MM.1S (cell line): ENCODE measurements at regions not wholly inside any gene's neighbourhood (a gene's known extent, or its start where the extent isn't known, plus 50 kb on each side); places are given as distances from the start of the nearest gene placed in this dataset.

Source experiments
- DNase-seq: peaks from one replicate; pipeline ENCODE4 v3.0.0-alpha.2; 2015
- H2AFZ ChIP-seq: fragments of 300-600 bp; sonication (generic); 2 replicates; pipeline ENCODE4 v1.6.0; 2016; ENCODE audit warnings: antibody characterized with exemption, low read length
- H3F3A ChIP-seq: fragments of 300-600 bp; sonication (generic); 2 replicates; pipeline ENCODE4 v1.6.1; 2016; ENCODE audit warnings: mild to moderate bottlenecking, antibody characterized with exemption, low read length, moderate library complexity, mixed read lengths; ENCODE audit not compliant: insufficient read depth
- H3K27ac ChIP-seq: fragments of 300-600 bp; sonication (generic); 2 replicates; pipeline ENCODE4 v1.5.1; 2016; ENCODE audit warnings: mild to moderate bottlenecking, low read length
- H3K27me3 ChIP-seq: fragments of 300-600 bp; sonication (generic); replicated peaks from 2 replicates; pipeline ENCODE4 v1.6.0; 2016; ENCODE audit warnings: low read length; ENCODE audit not compliant: insufficient read depth
- H3K36me3 ChIP-seq: fragments of 300-600 bp; sonication (generic); replicated peaks from 2 replicates; pipeline ENCODE4 v1.6.1; 2016; ENCODE audit warnings: mild to moderate bottlenecking, low read length, mixed read lengths; ENCODE audit not compliant: insufficient read depth
- H3K4me1 ChIP-seq: fragments of 300-600 bp; sonication (generic); 2 replicates; pipeline ENCODE4 v1.6.1; 2016; ENCODE audit warnings: low read length, mixed read lengths
- H3K4me2 ChIP-seq: fragments of 300-600 bp; sonication (generic); 2 replicates; pipeline ENCODE4 v1.6.0; 2016; ENCODE audit warnings: low read depth, low read length
- H3K4me3 ChIP-seq: fragments of 300-600 bp; sonication (generic); 2 replicates; pipeline ENCODE4 v1.5.1; 2016; ENCODE audit warnings: low read length, mixed read lengths
- H3K79me2 ChIP-seq: fragments of 300-600 bp; sonication (generic); 2 replicates; pipeline ENCODE4 v1.6.1; 2016; ENCODE audit warnings: mixed run types, low read length, mixed read lengths
- H3K9ac ChIP-seq: fragments of 300-600 bp; sonication (generic); 2 replicates; pipeline ENCODE4 v1.6.1; 2016; ENCODE audit warnings: low read length, mixed read lengths
- H3K9me2 ChIP-seq: fragments of 300-600 bp; sonication (generic); replicated peaks from 2 replicates; pipeline ENCODE4 v1.6.1; 2016; ENCODE audit warnings: mild to moderate bottlenecking, low read length, mixed read lengths; ENCODE audit not compliant: insufficient read depth
- H3K9me3 ChIP-seq: fragments of 300-600 bp; sonication (generic); replicated peaks from 2 replicates; pipeline ENCODE4 v1.6.1; 2016; ENCODE audit warnings: mild to moderate bottlenecking, low read length, mixed read lengths; ENCODE audit not compliant: insufficient read depth
- H4K20me1 ChIP-seq: fragments of 300-600 bp; sonication (generic); 2 replicates; pipeline ENCODE4 v1.6.1; 2016; ENCODE audit warnings: mild to moderate bottlenecking, low read length, moderate library complexity, mixed read lengths; ENCODE audit not compliant: insufficient read depth
- EZH2 ChIP-seq: fragments of 300-600 bp; sonication (generic); optimal IDR thresholded peaks from 2 replicates; pipeline ENCODE3; 2017; ENCODE audit warnings: low read depth, mild to moderate bottlenecking, antibody characterized with exemption, low read length, mixed read lengths
- EZH2phosphoT487 ChIP-seq: fragments of 300-600 bp; sonication (generic); IDR thresholded peaks from 2 replicates; pipeline ENCODE4 v1.6.1; 2018; ENCODE audit warnings: antibody characterized with exemption, low read length
- TF ChIP-seq, protein P1 (sequence below): fragments of 300-600 bp; sonication (generic); IDR thresholded peaks from 2 replicates; pipeline ENCODE4 v1.5.1; 2016; ENCODE audit warnings: antibody characterized with exemption, low read length, mixed read lengths

DNA sequence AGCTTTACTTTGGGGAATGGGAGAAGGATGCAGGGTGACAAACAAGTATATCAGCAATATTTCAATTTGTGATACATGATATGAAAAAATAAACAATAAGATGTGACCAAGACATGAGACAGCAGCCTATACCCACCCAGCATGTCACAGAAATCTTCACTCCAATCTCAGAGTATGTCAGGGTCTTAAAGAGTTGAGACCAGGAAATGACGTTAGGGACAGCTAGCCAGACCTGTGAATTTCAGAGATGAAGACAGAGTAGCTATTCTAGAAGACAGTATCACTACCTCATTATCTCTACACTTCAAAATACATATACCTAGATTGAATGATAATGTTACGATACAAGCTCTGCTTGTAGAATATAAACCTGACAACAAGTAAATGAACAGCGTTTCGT, 282.8 kb downstream of the ZEB2 start:
- Histone ChIP-seq H3K9me3 (no peaks in the 10 kb centered on the region), H3K36me3 (no peaks in the 10 kb centered on the region)

DNA sequence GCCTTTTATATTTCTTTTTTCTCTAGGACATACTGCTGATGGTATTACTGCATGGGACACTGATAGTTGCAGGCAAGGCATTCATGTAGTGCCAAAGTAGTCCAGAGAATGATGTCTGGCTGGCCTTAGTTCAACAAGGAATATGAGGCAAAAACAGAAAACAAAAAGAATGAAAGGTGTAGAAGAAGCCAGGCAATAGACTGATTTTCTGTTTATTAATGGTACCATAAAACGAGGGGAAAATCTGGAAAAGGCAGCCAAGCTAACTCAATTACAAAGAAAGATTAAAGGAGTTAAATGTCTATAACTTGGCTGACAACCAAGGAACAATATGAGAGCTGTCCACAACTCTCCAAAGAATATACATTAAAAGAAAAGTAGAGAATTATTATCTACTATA, 284.9 kb downstream of the ZEB2 start:
- Histone ChIP-seq H3K9me3 (no peaks in the 10 kb centered on the region), H3K9me2 (no peaks in the 10 kb centered on the region), H2AFZ (no peak overlapping the region), H3K4me2 (no peak overlapping the region), H3K4me3 (no peak overlapping the region), H3K27ac (no peak overlapping the region), H3K27me3 (no peaks in the 10 kb centered on the region), H3K4me1 (no peaks in the 10 kb centered on the region), H3K9ac (no peak overlapping the region), H3F3A (no peaks in the 10 kb centered on the region), H3K36me3 (no peaks in the 10 kb centered on the region), H4K20me1 (no peaks in the 10 kb centered on the region), H3K79me2 (no peaks in the 10 kb centered on the region)
- no peak for DNase-seq
- TF ChIP-seq EZH2phosphoT487 (no peak), EZH2 (no peak)
- TF ChIP-seq, protein P1, sequence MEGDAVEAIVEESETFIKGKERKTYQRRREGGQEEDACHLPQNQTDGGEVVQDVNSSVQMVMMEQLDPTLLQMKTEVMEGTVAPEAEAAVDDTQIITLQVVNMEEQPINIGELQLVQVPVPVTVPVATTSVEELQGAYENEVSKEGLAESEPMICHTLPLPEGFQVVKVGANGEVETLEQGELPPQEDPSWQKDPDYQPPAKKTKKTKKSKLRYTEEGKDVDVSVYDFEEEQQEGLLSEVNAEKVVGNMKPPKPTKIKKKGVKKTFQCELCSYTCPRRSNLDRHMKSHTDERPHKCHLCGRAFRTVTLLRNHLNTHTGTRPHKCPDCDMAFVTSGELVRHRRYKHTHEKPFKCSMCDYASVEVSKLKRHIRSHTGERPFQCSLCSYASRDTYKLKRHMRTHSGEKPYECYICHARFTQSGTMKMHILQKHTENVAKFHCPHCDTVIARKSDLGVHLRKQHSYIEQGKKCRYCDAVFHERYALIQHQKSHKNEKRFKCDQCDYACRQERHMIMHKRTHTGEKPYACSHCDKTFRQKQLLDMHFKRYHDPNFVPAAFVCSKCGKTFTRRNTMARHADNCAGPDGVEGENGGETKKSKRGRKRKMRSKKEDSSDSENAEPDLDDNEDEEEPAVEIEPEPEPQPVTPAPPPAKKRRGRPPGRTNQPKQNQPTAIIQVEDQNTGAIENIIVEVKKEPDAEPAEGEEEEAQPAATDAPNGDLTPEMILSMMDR = no peak

More for the DNA sequence above, 282.8 kb downstream of the ZEB2 start:
- Histone ChIP-seq H4K20me1 (no peaks in the 10 kb centered on the region), H3K27ac (no peak overlapping the region), H3K79me2 (no peaks in the 10 kb centered on the region), H3K27me3 (no peaks in the 10 kb centered on the region), H3K4me2 (no peak overlapping the region), H3F3A (no peaks in the 10 kb centered on the region), H3K4me1 (no peaks in the 10 kb centered on the region), H3K9me2 (no peaks in the 10 kb centered on the region), H2AFZ (no peak overlapping the region), H3K4me3 (no peak overlapping the region), H3K9ac (no peak overlapping the region)
- TF ChIP-seq EZH2phosphoT487 (no peak), EZH2 (no peak)
- TF ChIP-seq, protein P1 = no peak
- no peak for DNase-seq

DNA sequence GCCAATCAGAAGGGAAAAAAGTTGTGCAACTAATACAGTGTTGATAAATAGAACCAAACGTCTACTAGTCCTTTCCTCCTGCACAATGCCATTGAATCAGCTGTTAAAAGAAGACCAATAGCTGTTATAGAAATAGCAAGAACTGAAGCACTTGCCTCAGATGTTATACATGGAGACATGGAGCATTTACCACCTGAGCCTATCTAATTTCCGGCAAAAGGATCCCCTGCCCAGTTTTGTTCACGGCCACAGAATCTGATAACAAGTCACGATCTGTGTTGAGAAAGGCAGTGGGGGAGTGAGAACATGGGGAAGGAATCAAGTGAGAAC, 285.4 kb downstream of the ZEB2 start:
- Histone ChIP-seq H3K27ac (no peak overlapping the region), H3F3A (no peaks in the 10 kb centered on the region), H3K27me3 (no peaks in the 10 kb centered on the region), H3K4me1 (no peaks in the 10 kb centered on the region), H4K20me1 (no peaks in the 10 kb centered on the region), H3K36me3 (no peaks in the 10 kb centered on the region), H3K4me2 (no peak overlapping the region), H3K79me2 (no peaks in the 10 kb centered on the region), H3K9me2 (no peaks in the 10 kb centered on the region), H3K9me3 (no peaks in the 10 kb centered on the region), H3K9ac (no peak overlapping the region), H3K4me3 (no peak overlapping the region), H2AFZ (no peak overlapping the region)
- TF ChIP-seq, protein P1 = no peak
- TF ChIP-seq EZH2phosphoT487 (no peak), EZH2 (no peak)
- no peak for DNase-seq
